Natural killer cell (primary cell): ENCODE measurements at regions not wholly inside any gene's neighbourhood (a gene's known extent, or its start where the extent isn't known, plus 50 kb on each side); places are given as distances from the start of the nearest gene placed in this dataset.

Experiments
- ATAC-seq, 3 donors: fragments of 150-1000 bp in 2 of 3; fragments of 200-7000 bp in 1 of 3; cut with Tn5 transposase; 1 replicate in 1 of 3; 2 replicates in 2 of 3; pipeline ENCODE4 v1.10.0; 2021; ENCODE audit warnings: mild to moderate bottlenecking in 2 of 3, moderate library complexity in 2 of 3
- DNase-seq, 2 donors: peaks; one replicate each; pipeline versions ENCODE4 v3.0.0 to v3.0.0-alpha.2; 2013 to 2021; ENCODE audit warnings: mixed read lengths in 1 of 2
- H3K27ac ChIP-seq: one replicate; pipeline ENCODE4 v1.5.1; 2013; ENCODE audit warnings: mild to moderate bottlenecking, low read length
- H3K27me3 ChIP-seq: one replicate; pipeline ENCODE4 v1.6.1; 2013; ENCODE audit warnings: low read length; ENCODE audit not compliant: control insufficient read depth, insufficient read depth
- H3K36me3 ChIP-seq: one replicate; pipeline ENCODE4 v1.6.1; 2013; ENCODE audit warnings: low read length; ENCODE audit not compliant: control insufficient read depth, insufficient read depth
- H3K4me1 ChIP-seq: one replicate; pipeline ENCODE4 v1.6.1; 2013; ENCODE audit warnings: low read length; ENCODE audit not compliant: control insufficient read depth, insufficient read depth
- H3K4me3 ChIP-seq: one replicate; pipeline ENCODE4 v1.5.1; 2013; ENCODE audit warnings: low read length
- H3K9me3 ChIP-seq: one replicate; pipeline ENCODE4 v1.6.1; 2013; ENCODE audit warnings: low read length; ENCODE audit not compliant: control insufficient read depth, insufficient read depth
- H3K27ac Mint-ChIP-seq, 2 donors: one replicate each; pipeline ENCODE4 v1.8.0; 2022; ENCODE audit warnings: mild to moderate bottlenecking in 2 of 2, mixed read lengths in 2 of 2, moderate library complexity in 1 of 2
- H3K27me3 Mint-ChIP-seq, 2 donors: one replicate each; pipeline ENCODE4 v1.8.0; 2022; ENCODE audit warnings: low read depth in 2 of 2, mixed read lengths in 2 of 2
- H3K36me3 Mint-ChIP-seq: one replicate; pipeline ENCODE4 v1.8.0; 2022; ENCODE audit warnings: mixed read lengths
- H3K4me1 Mint-ChIP-seq, 2 donors: one replicate each; pipeline ENCODE4 v1.8.0; 2022; ENCODE audit warnings: mixed read lengths in 2 of 2
- H3K4me3 Mint-ChIP-seq: one replicate; pipeline ENCODE4 v1.8.0; 2022; ENCODE audit warnings: mild to moderate bottlenecking, moderate library complexity, mixed read lengths
- H3K9me3 Mint-ChIP-seq, 2 donors: one replicate each; pipeline ENCODE4 v1.8.0; 2022; ENCODE audit warnings: mixed read lengths in 2 of 2
- CTCF ChIP-seq: fragments of 200-600 bp; IDR thresholded peaks from one replicate; pipeline ENCODE4 v1.8.0; 2022; ENCODE audit warnings: antibody characterized with exemption
- WGBS: methylation state at CpG from one replicate; pipeline ENCODE4 v1.1.7; 2013; ENCODE audit warnings: missing lambda C conversion rate; ENCODE audit not compliant: insufficient coverage; 5-methylcytosine and 5-hydroxymethylcytosine counted together
- intact Hi-C: fragments of 100-400 bp; cut with micrococcal nuclease; formaldehyde crosslinking; loops from one replicate; pipeline ENCODE4 v1.14.2; 2022

GRCh38 chrX:63436865-63437264 is 85.7 kb upstream of the SPIN4 start:
- Histone ChIP-seq H3K9me3 (no peaks in the 10 kb centered on the region), H3K27me3 (no peaks in the 10 kb centered on the region), H3K4me1 (no peaks in the 10 kb centered on the region), H3K27ac (no peak overlapping the region), H3K36me3 (no peaks in the 10 kb centered on the region), H3K4me3 (no peak overlapping the region)
- H3K9me3 Mint-ChIP-seq, result no peaks in the 10 kb centered on the region
- H3K4me1 Mint-ChIP-seq, result peaks cover 30 to 41% of the 10 kb centered on the region in 2 donors
- intact Hi-C loops, result no loop called here
- TF ChIP-seq CTCF, result no peak
- no peak for DNase-seq
- ATAC-seq, result no peak
- no peaks in the 10 kb centered on the region for H3K27me3 Mint-ChIP-seq
- no peak overlapping the region for H3K4me3 Mint-ChIP-seq
- 100% methylated on average over 1 of the region's 1 CpG for WGBS
- no peak overlapping the region for H3K27ac Mint-ChIP-seq
- H3K36me3 Mint-ChIP-seq, result no peaks in the 10 kb centered on the region

- peaks cover 4% of the 10 kb centered on the region for H3K36me3 ChIP-seq
- Mint-ChIP-seq H3K4me3 (no peak overlapping the region), H3K36me3 (no peaks in the 10 kb centered on the region), H3K9me3 (no peaks in the 10 kb centered on the region), H3K27ac (no peak overlapping the region), H3K27me3 (no peaks in the 10 kb centered on the region), H3K4me1 (peaks cover 20 to 30% of the 10 kb centered on the region in 2 donors)
- no peak overlapping the region for H3K27ac ChIP-seq
- no peaks in the 10 kb centered on the region for H3K4me1 ChIP-seq
- DNase-seq (no peak), ATAC-seq (no peak)
- no peak for TF ChIP-seq CTCF
- H3K27me3 ChIP-seq, result no peaks in the 10 kb centered on the region
- 85% methylated on average over 6 of the region's 6 CpGs for WGBS
- intact Hi-C loops, result no loop called here
- H3K9me3 ChIP-seq, result no peaks in the 10 kb centered on the region
- H3K4me3 ChIP-seq, result no peak overlapping the region
Measured at GRCh38 chrX:63434665-63435064, 83.5 kb upstream of the SPIN4 start.

GRCh38 chrX:63434206-63434605 is 83.1 kb upstream of the SPIN4 start:
- Histone ChIP-seq H3K4me3 (no peak overlapping the region), H3K4me1 (no peaks in the 10 kb centered on the region), H3K27ac (no peak overlapping the region), H3K9me3 (no peaks in the 10 kb centered on the region), H3K27me3 (no peaks in the 10 kb centered on the region), H3K36me3 (peaks cover 4% of the 10 kb centered on the region)
- Mint-ChIP-seq H3K4me3 (no peak overlapping the region), H3K9me3 (no peaks in the 10 kb centered on the region), H3K27ac (no peak overlapping the region), H3K4me1 (peaks cover 16 to 25% of the 10 kb centered on the region in 2 donors), H3K36me3 (no peaks in the 10 kb centered on the region), H3K27me3 (no peaks in the 10 kb centered on the region)
- TF ChIP-seq CTCF, result no peak
- WGBS, result over 99% methylated on average over 10 of the region's 10 CpGs
- intact Hi-C loops, result no loop called here
- ATAC-seq, result no peak
- no peak for DNase-seq

GRCh38 chrX:63430026-63430425 is 78.9 kb upstream of the SPIN4 start:
- no peaks in the 10 kb centered on the region for H3K27me3 ChIP-seq
- peaks cover 6 to 14% of the 10 kb centered on the region in 2 donors for H3K4me1 Mint-ChIP-seq
- intact Hi-C loops, result no loop called here
- H3K27ac ChIP-seq, result no peak overlapping the region
- H3K36me3 Mint-ChIP-seq, result no peaks in the 10 kb centered on the region
- no peak for TF ChIP-seq CTCF
- H3K4me3 ChIP-seq, result no peak overlapping the region
- 98% methylated on average over 5 of the region's 5 CpGs for WGBS
- H3K4me1 ChIP-seq, result no peaks in the 10 kb centered on the region
- H3K36me3 ChIP-seq, result peaks cover 12% of the 10 kb centered on the region
- DNase-seq (no peak), ATAC-seq (no peak)
- no peak overlapping the region for H3K4me3 Mint-ChIP-seq
- no peak overlapping the region for H3K27ac Mint-ChIP-seq
- no peaks in the 10 kb centered on the region for H3K27me3 Mint-ChIP-seq
- H3K9me3 ChIP-seq, result no peaks in the 10 kb centered on the region
- no peaks in the 10 kb centered on the region for H3K9me3 Mint-ChIP-seq
